ENCODE measurements at regions not wholly inside any gene's neighbourhood (a gene's known extent, or its start where the extent isn't known, plus 50 kb on each side); places are given as distances from the start of the nearest gene placed in this dataset.
"Not testable (repeated sequence)": the region's sequence is repeated elsewhere in the genome, so short reads cannot be mapped to it uniquely, and the experiment has no call there.

DNA sequence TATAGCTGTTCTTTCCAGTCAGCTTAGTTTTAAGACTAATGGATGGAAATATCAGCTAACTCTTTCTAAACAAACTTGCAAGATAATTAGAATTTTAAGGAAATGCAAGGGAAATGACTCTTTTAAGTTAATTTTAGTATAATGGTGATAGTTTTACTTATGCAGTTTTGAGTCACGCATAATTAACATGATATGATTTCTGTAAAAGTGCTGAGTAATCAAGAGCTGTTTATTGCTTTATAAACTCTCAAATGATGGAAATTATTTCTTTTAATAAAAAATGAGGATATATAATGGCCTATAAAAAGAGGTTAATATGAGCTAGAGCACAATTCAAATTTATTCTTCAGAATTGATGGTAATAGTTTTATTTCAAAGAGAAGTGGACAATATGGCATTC lies 385.9 kb downstream of the GLUD2 start:
- no peak for DNase-seq (ENCODE audit: low spot score)

DNA sequence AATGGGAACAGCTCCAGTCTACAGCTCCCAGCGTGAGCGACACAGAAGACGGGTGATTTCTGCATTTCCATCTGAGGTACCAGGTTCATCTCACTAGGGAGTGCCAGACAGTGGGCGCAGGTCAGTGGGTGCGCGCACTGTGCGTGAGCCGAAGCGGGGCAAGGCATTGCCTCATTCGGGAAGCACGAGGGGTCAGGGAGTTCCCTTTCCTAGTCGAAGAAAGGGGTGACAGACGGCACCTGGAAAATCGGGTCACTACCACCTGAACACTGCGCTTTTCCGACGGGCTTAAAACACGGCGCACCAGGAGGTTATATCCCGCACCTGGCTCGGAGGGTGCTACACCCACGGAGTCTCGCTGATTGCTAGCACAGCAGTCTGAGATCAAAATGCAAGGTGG lies 390.3 kb downstream of the GLUD2 start:
- DNase-seq (ENCODE audit: low spot score), result not testable (repeated sequence)

DNA sequence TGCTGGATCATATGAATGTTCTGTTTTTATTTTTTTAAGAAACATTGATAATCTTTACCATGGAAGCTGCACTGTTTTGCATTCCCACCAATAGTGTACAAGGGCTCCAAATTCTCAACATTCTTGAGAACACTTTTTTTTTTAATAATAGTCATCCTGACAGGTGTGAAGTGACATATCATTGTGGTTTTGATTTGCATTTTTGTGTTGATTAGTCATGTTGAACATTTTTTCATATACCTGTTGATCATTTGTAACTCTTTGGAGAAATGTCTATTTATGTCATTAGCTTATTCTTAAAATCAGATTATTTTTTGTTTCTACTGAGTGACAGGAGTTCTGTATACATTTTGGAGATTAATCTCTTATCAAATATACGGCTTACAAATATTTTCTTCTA lies 408.5 kb downstream of the GLUD2 start:
- DNase-seq (ENCODE audit: low spot score), result no peak

DNA sequence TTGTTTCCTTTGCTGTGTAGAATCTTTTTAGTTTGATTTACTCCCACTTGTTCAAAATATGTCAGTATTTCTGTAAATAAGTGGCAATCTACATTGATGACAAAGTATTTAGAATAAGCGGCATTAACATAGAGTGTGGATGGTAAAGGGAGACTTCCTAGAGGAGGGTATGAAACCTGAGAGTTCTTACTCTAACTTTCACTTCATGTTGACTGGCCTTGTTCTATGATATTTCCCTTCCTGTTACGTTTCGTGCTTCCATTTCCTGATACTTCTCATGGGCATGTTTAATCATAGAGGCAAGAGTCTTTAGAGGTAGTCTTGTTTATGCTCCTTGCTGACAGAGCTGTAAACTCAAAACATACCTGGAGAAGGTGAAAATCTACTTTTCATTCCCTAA lies 408.9 kb downstream of the GLUD2 start:
- no peak for DNase-seq (ENCODE audit: low spot score)

DNA sequence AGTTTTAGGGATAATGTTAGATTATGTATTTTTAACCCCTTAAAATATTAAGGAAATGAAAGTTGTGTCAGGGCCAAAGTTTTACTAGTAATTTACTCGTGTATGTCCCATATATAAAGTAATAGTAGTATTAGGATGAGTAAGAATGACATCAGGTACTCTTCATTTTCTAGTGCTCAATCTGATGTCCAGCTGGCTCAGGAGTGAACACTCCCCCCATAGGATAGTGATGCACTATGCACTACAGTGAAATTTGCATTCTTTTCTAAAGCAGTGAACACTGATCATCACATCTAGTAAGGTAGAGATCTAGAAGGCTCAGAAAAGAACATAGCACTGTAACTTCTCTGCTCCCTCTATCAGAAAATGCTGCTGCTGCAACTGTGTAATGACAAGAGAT lies 409.7 kb downstream of the GLUD2 start:
- DNase-seq (ENCODE audit: low spot score), result no peak

DNA sequence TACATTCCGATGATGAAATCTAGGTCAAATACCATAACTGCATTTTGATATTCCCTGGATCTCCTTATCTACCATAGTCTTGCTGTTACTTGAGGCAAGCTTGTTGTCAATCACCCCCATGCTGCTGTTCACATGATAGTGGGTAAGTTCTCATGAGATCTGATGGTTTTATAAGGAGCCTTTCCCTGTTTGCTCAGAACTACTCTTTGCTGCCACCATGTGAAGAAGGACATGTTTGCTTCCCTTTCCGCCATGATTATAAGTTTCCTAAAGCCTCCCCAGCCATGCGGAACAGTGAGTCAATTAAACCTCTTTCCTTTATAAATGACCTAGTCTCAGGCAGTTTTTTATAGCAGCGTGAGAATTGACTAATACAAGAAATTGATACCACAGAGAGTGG lies 432.0 kb downstream of the GLUD2 start:
- DNase-seq (ENCODE audit: low spot score), result no peak

DNA sequence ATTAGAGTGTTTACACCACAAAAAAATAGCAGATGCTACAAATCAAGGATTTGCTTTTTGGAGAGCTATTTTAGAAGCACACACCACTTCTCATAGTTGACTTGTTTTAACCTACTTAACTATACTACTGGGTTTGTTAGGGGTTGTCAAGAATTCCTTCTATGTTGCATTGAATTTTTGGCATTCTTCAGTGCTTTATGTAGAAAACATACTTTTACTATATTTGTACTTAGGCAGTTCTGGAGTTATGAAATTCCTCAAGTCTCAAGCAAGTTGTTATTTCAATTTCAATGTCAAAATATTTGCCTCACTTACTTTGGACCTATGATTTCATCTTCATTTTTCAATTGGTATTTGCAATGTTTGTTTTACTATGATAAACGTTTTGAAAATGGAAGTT lies 449.6 kb downstream of the GLUD2 start:
- DNase-seq (ENCODE audit: low spot score), result no peak

DNA sequence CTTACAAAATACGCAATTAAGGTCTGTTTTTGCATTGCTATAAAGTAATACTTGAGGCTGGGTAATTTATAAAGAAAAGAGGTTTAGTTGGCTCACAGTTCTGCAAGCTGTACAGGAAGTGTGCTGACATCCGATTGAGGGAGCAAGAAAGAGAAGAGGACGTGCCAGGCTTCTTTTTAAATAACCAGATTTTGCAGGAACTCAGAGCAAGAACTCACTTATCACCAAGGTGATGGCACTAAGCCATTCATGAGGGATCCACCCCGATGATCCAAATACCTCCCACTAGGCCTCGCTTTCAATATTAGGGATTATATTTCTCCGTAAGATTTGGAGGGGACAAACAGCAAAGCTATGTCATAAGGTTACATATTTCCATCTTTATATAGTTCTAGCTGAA lies 456.7 kb downstream of the GLUD2 start:
- DNase-seq (ENCODE audit: low spot score), result no peak

DNA sequence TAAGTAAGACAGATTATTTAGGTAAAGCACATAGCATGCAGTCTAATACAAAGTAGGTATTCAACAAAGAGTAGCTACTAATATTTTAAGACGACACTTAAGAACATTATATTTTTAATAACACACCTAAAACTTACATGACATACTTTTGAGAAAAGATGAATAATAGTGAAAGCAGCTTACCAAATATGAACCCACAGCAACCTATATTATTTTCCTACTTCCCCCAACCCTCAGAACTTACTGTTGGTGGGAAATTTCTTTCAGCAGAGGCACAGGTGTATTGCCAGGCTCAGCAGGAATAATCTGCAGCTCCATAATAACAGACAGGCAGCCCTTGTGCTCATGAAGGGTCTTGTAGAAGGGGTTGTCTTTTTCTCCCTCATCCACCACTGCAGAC lies 498.9 kb downstream of the GLUD2 start:
- DNase-seq (ENCODE audit: low spot score), result no peak

DNA sequence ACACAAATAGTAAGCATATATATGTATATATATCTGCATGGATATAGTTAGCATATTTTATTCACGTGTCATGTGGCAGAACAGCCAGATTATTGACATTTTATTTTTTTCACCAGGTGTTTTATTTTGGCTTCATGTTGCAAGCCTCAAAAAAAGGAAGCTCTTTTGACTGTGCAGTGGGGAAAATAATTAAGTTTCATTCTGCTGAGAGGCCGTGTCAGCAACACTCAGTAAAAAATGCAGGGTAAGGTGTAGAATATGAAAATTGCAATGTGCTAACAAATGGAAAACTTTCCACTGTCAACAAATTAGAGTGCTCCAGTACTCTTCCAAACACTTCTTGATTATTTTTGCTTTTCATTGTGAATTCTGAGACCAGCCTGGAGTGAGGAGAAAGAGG lies 511.5 kb downstream of the GLUD2 start:
- DNase-seq (ENCODE audit: low spot score), result no peak

DNA sequence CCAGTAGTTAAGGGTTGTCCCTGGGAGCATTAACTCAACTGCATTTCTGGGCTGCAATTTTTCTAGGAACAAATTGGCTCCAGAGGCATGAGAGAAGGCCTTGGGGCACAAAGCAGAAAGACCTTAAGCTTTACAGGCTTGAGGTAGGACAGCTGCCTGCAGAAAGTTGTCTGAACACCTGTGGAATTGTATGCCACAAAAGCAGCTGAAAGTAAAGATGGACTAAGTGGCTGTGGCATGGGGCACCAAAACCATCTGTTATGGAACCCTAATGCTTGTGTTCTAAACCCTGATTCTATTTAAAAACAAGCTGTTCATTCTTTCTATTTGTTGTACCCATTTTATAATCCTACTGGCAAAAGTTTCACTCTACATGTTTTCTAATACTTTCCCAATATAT lies 515.2 kb downstream of the GLUD2 start:
- DNase-seq (ENCODE audit: low spot score), result no peak

DNA sequence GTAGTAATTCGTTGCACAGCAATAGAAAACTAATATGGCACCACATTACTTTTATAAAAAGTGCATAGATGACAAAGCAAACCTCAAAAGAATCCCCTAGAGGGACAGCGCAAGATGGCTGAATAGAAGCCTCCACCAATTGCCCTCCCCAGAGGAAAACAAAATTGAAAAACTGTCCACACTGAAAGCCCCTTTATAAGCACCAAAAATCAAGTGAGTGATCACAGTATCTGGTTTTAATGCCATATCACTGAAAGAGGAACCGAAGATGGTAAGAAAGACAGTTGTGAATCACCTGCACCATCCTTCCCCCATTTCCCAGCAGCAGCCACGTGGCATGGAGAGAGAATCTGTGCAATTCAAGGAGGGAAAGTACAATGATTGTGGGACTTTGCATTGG lies 522.2 kb downstream of the GLUD2 start:
- DNase-seq (ENCODE audit: low spot score), result no peak

DNA sequence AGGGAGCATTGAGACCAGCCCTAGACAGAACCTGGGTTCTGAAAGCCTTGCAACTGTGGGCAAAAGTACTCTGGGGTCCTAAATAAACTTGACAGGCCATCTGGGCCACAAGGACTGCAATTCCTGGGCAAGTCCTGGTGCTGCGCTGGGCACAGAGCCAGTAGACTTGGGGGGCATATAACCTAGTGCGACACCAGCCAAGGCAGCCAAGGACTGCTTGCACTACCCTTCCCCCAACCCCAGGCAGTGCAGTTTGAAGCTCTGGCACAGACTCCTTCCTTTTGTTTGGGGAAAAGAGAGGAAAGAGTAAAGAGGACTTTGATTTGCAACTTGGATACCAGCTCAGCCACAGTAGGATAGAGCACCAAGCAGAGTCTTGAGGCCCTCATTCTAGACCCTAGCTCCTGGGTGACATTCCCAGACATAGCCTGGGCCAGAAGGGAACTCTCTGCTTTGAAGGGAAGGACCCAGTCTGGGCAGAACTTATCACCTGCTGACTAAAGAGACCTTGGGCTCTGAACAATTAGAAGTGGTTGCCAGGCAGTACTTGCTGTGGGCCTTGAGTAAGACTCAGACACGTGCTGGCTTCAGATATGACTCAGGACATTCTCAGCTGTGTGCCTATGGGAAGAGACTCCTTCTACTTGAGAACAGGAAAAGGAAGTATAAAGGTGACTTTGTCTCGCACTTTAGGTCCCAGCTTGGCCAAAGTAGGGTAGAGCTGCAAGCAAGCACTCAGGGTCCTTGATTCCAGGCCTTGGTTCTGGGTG lies 522.8 kb downstream of the GLUD2 start:
- no peak for DNase-seq (ENCODE audit: low spot score)

DNA sequence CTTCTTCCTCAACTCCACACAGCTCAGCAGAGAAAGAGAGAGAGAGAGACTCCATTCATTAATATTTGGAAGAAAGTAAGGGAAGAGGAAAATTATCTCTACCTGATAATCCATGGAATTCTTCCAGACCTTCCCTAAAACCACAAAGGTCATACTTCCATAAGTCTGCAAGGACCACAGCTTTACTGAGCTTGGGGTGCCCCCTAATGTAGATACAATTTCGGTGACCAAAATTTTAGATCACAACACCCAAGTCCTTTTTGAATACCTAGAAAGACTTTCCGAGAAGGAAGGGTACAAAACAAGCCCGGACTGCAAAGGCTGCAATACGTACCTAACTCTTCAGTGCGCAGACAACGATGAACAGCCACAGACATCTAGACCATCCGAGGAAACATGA lies 523.9 kb downstream of the GLUD2 start:
- no peak for DNase-seq (ENCODE audit: low spot score)

DNA sequence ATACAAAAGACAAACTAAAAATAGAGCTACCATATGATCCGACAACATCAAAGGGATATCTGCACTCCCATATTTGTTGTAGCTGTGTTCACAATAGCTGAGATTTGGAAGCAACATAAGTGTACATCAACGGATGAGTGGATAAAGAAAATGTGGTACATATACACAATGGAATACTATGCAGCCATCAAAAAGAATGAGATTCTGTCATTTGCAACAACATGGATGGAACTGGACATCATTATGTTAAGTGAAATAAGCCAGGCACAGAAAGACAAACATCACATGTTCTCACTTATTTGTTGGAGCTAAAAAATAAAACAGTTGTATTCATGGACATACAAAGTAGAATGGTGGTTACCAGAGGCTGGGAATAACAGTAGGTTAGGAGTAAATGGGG lies 527.0 kb downstream of the GLUD2 start:
- not testable (repeated sequence) for DNase-seq (ENCODE audit: low spot score)

DNA sequence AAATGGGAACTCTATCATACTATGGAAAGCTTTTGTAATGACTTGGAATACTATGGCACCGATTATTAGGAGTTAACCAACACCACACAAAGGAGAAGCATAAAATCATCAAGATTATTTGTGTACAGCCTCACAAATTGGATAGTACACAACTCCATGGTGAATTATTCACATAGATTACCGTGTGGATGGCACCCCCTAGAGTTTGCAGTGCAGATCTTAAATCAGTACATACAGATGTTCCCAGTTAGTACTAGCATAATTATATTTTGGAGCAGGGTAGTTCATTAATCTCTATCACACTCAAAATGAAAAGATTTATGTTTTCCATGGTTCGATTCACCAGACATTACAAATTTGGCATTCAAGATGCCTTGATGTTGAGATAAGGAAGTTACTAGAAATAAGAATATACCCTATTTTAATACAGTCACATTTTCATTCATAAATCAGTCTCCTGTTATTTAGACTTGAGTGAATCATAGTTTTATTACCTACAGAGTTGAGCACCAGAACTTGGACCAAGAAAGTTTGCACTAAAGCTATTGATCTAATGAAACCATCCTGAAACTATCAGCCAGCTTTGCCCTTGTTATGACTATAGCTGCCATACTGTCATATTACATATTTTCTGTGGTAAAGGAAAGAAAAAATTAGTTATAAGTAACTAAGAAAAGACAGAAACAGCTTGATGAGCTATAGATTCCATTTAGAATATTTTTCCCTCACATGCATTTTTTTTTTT lies 531.8 kb downstream of the GLUD2 start:
- no peak for DNase-seq (ENCODE audit: low spot score)

DNA sequence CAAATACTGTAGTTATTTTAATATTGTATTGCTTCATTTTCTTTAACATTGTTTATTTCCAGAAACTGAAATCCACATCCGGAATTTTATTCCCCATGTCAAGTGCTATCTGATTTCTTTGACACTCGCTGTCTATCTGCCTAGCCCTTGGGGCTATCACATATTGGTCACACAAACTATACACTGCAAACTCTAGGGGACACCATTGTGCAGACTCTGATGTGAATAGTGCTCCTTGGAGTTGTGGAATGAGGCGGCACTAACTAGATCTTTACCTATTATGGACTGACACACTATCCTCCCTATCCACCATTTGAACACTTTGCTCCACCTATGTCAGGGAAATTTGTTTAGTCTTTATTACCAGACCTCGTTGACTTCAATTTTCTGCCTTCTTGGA lies 534.5 kb downstream of the GLUD2 start:
- DNase-seq (ENCODE audit: low spot score), result no peak

DNA sequence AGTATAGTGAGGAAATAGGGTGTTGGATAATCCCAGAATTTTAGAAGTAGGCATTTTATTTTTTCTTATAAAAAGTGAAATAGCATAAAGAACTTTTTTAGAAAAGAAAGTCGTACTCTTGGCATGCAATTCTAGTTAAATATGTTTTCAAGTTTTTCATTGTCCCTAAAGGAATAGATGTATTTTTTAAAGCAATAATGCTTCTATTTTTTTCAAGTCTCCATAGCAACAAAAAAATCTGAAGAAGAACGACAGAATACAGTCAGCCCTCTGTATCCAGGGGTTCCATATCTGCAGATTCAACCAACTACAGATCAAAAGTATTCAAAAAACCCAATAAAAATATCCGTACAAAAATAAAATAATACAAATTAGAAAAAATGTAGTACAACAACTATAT lies 538.2 kb downstream of the GLUD2 start:
- no peak for DNase-seq (ENCODE audit: low spot score)

DNA sequence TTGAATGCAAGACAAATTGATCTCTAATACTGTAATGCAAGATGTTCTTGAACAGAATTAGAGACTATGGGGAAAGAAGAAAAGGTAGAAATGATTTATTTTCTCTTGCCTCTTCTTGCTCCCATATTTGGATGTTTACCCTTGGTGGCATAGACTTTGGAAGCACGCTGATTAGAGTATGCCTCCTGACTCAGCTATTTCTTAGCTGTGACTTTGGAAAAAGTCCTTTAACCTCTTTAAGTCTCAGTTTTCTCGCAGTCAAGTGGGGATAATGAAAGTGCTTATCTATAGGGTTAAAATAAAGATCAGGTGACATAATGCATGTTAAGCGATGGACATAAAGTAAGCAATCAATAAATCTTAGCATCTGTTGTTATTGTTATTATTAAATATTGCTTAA lies 545.5 kb downstream of the GLUD2 start:
- DNase-seq (ENCODE audit: low spot score), result no peak

DNA sequence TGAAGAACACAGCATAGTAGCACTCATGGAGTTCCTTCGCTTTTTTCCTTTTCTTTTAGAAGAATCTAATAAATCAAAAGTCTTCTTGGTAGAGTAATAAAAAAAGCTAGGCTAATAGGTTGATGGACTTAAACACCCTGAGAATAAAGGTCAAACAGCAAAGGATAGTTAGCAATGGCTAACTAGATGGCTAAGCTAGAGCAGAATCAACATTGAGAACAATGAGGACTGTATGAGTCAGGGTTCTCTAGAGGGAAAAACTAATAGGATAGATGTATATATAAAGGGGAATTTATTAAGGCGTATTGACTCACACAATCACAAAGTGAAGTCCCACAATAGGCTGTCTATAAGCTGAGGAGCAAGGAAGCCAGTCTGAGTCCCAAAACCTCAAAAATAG lies 550.9 kb downstream of the GLUD2 start:
- DNase-seq (ENCODE audit: low spot score), result no peak

DNA sequence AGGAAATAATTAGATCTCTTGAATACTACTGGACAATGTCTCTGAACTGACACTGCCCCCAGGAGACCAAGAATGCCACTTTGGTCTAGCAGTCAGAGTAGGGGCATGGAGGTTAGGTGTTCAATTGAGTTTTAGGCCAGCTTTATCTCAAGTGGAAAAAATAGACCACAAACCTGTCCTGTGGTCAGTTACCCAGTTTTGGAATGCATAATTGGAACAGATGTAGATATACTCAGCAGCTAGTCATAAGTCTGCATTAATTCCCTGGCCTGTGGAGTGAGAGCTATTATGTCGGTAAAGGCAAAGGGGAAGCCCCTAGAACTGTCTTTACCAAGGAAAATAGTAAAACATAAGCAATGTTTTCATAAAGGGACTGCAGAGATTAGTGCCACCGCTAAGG lies 587.7 kb downstream of the GLUD2 start:
- no peak for DNase-seq (ENCODE audit: low spot score)

DNA sequence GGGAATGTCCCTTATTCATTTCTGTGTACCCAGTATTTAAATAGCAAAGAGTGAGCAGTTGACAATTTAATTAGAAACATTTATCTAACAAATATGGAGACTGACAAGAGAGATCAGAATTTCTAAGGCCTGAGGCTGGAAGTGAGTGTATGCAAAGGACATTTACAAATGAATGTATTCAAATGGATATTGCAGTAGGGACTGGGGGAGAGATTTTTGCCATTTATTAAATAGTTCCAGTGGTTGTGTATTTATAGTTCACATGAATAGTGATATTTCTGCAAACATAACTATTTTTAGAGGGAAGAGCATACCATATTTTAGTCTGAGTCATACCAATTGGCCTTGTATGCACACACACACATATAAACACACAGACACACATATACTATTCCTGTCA lies 592.4 kb downstream of the GLUD2 start:
- DNase-seq (ENCODE audit: low spot score), result no peak

DNA sequence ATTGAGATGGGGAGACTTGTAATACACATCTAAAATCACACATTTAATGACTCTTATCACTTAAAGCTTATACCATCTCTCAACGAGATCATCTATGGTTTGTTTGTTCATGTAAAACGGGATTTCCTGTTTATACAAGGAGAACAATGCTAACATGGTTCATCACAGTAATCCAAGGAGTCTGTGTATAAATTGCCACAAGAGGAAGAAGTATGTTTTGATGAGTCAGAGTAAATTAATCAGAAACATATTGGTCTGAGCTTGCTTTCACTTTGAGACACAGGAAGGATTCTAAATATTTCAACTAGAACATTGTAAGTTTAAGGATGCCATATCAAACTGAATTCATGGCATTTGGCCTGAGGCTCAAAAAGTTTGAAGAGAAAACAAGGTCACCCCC lies 594.1 kb downstream of the GLUD2 start:
- DNase-seq (ENCODE audit: low spot score), result no peak

DNA sequence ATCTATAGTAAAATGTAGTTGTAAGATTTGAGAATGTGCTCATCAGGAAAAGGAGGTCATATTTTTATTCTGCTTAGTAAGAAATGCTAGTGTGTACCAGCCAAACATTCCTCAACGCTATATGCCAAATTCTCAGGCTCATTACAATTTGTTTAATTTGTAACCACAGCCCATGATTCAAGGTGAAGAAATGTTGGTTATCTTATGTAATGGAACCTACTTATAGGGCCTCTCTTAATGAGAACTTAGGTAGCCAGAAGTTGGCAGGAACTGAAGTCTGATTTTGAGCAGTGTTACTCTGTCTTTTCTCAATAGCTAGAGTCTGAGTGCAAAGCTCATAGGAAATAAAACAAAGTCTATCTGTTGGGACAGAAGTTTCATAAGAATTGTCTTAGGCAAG lies 595.0 kb downstream of the GLUD2 start:
- no peak for DNase-seq (ENCODE audit: low spot score)

Measured in hepatic stellate cell (primary cell).